ENCODE measurements at regions not wholly inside any gene's neighbourhood (a gene's known extent, or its start where the extent isn't known, plus 50 kb on each side); places are given as distances from the start of the nearest gene placed in this dataset.

GRCh38 chr9:106557996-106558667 lies 304.8 kb upstream of the ZNF462 start (continued):
- no peak for TF ChIP-seq CBX5 (IDR thresholded peaks at IDR 0.05; ENCODE audit: low read depth, low read length)

Data from H1 (cell line).